Fibroblast of the aortic adventitia (primary cell): ENCODE measurements at regions not wholly inside any gene's neighbourhood (a gene's known extent, or its start where the extent isn't known, plus 50 kb on each side); places are given as distances from the start of the nearest gene placed in this dataset.
"Not testable (repeated sequence)": the region's sequence is repeated elsewhere in the genome, so short reads cannot be mapped to it uniquely, and the experiment has no call there.

ENCODE experiments used
- DNase-seq: peaks from one replicate; pipeline ENCODE4 v3.0.0-alpha.2; 2010; ENCODE audit warnings: low read depth
- H3K4me3 ChIP-seq: 2 replicates; pipeline ENCODE4 v1.5.1; 2011; ENCODE audit warnings: low read depth, mild to moderate bottlenecking, control low read depth, low read length, moderate library complexity
- TF ChIP-seq, protein P1 (sequence below): IDR thresholded peaks from 2 replicates; pipeline ENCODE4 v1.5.1; 2011; ENCODE audit warnings: mild to moderate bottlenecking, low read length, control low read depth, inconsistent platforms; ENCODE audit not compliant: insufficient read depth

DNA sequence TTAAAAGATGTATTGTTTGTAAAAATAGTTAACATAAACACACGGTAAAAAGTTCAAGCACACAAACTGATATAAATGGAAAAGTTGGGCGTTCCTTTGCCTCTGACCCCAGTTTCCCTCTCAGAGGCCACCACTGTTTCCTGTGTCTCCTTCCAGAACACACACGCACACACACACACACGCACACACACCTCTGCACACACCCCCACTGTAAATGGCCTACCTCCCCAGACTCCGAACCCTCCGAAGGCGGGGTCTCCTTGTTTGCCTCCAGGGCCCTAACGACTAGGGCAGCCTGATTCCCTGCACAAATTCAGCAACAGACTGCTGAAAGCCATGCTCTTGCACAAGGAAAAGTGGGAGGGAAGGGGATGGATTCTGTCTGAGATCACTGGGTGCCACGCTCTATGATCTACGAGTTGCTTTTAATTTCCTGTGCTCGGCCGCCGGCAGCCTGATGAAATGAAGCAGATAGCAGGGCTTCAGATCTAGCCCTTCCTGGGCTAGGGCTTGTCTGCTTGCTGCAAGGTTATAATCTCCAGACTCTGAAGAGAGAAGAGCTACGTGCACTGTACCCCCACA, 184.0 kb upstream of the IL12B start:
- no peak overlapping the region for H3K4me3 ChIP-seq
- TF ChIP-seq, protein P1, sequence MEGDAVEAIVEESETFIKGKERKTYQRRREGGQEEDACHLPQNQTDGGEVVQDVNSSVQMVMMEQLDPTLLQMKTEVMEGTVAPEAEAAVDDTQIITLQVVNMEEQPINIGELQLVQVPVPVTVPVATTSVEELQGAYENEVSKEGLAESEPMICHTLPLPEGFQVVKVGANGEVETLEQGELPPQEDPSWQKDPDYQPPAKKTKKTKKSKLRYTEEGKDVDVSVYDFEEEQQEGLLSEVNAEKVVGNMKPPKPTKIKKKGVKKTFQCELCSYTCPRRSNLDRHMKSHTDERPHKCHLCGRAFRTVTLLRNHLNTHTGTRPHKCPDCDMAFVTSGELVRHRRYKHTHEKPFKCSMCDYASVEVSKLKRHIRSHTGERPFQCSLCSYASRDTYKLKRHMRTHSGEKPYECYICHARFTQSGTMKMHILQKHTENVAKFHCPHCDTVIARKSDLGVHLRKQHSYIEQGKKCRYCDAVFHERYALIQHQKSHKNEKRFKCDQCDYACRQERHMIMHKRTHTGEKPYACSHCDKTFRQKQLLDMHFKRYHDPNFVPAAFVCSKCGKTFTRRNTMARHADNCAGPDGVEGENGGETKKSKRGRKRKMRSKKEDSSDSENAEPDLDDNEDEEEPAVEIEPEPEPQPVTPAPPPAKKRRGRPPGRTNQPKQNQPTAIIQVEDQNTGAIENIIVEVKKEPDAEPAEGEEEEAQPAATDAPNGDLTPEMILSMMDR, result no peak
- no peak for DNase-seq

DNA sequence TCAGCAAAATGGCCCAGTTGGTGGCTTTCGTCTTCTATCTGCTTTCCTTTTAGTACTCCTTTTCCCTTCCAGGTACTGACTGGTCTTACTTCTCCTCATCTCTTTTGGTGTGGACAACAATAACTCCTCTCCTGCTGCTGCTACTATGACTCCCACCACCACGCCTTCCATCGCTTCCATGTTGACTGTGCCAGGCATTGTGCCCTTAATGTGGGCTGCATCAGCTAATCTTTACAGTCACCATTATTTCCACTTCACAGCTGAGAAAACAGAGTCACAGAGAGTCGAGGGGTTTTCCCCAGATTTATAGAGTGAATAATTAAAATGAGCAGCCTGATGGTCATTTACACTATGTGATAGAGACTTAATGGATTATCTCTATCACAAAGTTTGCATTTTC, 184.9 kb upstream of the IL12B start:
- TF ChIP-seq, protein P1, result no peak
- H3K4me3 ChIP-seq, result no peak overlapping the region
- DNase-seq, result no peak

DNA sequence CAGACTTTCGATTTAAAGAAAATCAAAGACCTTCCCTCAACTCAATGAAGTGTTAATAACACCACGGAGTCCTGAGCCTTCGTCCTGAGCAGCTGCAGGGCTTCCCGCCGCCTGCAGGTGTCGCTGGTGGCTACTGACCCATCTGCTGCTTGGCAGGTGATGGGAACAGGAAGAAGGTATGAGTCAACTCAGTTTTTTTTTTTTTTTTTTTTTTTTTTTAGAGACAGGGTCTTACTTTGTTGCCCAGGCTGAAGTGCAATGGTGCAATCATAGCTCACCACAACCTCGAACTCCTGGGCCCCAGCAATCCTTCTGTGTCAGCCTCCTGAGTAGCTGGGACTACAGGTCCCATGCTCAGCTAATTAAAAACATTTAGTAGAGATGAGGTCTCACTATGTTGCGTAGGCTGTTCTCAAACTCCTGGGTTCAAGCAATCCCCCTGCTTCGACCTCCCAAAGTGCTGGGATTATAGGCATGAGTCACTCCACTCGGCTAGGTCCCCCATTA, 185.7 kb upstream of the IL12B start:
- H3K4me3 ChIP-seq, result no peak overlapping the region

DNA sequence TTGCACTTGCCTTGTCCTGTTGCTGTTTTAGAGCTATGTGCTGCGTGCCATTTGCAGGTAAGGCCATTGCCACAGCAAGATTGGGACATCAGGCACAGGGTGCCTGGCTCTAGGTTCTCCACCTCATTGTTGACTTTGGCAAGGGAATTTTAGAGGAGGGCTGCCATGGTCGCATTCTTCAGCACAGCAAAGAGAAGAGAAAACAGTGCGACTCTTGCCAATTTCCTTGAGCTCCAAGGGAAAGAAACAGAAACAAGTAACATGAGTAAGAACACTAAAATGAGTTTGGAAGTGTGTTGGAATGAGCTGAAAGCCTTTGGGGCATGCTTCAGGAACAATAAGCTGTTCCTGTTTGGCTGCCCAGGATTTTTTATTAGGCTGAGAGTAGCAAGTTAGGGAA, 188.1 kb upstream of the IL12B start:
- TF ChIP-seq, protein P1, result no peak
- DNase-seq, result peak; percentile 75
- H3K4me3 ChIP-seq, result no peak overlapping the region

More for the DNA sequence above, 185.7 kb upstream of the IL12B start:
- TF ChIP-seq, protein P1, result peak; percentile 88
- DNase-seq, result peak; percentile 50

DNA sequence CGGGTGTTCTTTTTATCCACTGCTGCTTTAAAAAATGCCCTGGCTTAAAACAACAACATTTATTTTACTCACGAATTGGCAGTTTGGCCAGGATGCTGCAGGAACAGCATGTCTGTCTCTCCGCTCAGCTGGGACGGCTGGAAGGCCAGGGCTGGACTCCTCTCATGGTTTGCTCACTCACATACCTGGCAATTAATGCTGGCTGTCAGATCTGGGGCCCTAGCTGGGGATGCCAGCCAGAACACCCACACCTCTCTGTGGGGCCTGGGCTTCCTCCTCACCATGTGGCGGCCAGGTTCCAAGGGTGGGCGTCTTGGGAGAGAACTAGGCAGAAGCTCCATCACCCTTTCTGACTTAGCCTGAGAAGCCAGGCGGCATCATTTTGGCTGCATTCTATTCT, 189.1 kb upstream of the IL12B start:
- H3K4me3 ChIP-seq, result no peak overlapping the region
- TF ChIP-seq, protein P1, result no peak
- DNase-seq, result peak; percentile 21

DNA sequence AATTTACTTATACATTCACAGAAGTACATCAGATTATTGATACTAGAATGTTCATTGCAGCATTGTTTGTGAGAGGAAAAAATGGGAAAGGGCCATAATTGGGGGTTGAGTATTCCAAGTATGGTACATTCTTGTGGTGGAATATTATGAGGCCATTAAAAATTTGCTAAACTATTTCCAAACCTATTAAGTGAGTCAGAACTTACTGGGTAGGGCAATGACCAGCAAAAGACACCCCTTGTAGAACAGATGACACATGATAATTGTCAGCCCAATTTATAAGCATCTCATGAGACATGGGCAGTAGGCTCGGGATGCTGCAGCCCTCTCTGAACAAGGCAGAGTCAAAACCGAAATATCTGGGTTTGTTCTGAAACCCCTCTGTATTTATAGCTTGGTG, 192.6 kb upstream of the IL12B start:
- DNase-seq, result no peak

DNA sequence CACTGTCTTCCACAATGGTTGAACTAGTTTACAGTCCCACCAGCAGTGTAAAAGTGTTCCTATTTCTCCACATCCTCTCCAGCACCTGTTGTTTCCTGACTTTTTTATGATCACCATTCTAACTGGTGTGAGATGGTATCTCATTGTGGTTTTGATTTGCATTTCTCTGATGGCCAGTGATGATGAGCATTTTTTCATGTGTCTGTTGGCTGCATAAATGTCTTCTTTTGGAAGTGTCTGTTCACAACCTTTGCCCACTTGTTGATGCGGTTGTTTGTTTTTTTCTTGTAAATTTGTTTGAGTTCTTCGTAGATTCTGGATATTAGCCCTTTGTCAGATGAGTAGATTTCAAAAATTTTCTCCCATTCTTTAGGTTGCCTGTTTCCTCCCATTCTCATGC, 194.0 kb upstream of the IL12B start:
- not testable (repeated sequence) for DNase-seq, H3K4me3 ChIP-seq

More for the DNA sequence above, 192.6 kb upstream of the IL12B start:
- H3K4me3 ChIP-seq, result no peak overlapping the region
- TF ChIP-seq, protein P1, result no peak
